ENCODE measurements at regions not wholly inside any gene's neighbourhood (a gene's known extent, or its start where the extent isn't known, plus 50 kb on each side); places are given as distances from the start of the nearest gene placed in this dataset.
"Not testable (repeated sequence)": the region's sequence is repeated elsewhere in the genome, so short reads cannot be mapped to it uniquely, and the experiment has no call there.

DNA sequence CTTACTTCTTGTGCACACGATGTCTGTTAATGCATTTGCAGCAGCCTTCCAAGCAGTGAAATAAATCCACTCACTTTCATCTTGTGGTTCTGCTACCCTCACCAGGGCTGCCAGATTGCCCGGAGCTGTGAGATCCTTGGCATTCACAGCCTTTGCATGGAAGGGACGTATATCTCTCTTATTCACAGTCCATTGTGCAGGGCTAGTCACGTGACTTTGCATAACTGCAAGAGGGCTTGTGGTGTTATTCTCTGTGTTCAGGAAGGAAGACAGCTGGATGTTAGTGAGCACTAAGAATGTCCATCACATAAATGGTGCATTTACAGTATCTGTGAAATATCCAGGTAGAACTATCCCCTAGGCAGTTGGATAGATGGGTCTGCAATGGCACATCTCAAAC, 96.5 kb upstream of the BEND4 start:
- DNase-seq (ENCODE audit: low spot score) = no peak
- ATAC-seq (ENCODE audit: low FRiP score) = no peak
- TF ChIP-seq CTCF (IDR thresholded peaks at IDR 0.05) = no peak

DNA sequence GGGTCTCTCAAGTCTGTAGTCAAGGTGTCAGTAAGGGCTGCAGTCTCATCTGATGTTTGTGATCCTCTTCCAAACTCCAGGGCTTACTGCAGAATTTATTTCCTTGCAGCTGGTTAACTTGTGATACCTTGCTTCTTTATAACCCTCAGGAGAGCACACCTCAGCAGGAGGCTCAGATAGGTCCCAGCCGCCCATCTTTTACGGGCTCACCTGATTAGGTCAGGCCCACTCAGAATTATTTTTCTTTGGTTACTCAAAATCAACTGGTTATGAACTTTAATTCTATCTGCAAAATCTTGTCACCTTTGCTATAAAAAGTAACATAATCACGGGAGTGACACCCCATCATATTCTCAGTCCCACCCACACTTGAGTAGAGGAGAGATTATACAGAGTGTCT, 99.9 kb upstream of the BEND4 start:
- ATAC-seq (ENCODE audit: low FRiP score) = no peak
- no peak for TF ChIP-seq CTCF (IDR thresholded peaks at IDR 0.05)
- DNase-seq (ENCODE audit: low spot score) = no peak

DNA sequence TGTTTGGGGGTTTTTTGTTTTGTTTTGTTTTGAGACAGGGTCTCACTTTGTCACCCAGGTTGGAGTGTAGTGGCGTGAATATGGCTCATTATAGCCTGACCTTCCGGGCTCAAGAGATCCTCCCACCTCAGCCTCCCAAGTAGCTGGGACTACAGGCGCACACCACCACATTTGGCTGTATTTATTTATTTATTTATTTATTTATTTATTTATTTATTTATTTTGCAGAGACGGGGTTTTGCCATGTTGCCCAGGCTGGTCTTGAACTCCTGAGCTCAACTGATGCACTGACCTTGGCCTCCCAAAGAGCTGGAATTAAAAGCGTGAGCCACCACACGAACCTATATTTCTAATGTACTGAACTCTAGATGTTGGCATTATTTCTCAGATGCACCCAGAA, 105.2 kb upstream of the BEND4 start:
- ATAC-seq (ENCODE audit: low FRiP score); DNase-seq (ENCODE audit: low spot score): not testable (repeated sequence)

DNA sequence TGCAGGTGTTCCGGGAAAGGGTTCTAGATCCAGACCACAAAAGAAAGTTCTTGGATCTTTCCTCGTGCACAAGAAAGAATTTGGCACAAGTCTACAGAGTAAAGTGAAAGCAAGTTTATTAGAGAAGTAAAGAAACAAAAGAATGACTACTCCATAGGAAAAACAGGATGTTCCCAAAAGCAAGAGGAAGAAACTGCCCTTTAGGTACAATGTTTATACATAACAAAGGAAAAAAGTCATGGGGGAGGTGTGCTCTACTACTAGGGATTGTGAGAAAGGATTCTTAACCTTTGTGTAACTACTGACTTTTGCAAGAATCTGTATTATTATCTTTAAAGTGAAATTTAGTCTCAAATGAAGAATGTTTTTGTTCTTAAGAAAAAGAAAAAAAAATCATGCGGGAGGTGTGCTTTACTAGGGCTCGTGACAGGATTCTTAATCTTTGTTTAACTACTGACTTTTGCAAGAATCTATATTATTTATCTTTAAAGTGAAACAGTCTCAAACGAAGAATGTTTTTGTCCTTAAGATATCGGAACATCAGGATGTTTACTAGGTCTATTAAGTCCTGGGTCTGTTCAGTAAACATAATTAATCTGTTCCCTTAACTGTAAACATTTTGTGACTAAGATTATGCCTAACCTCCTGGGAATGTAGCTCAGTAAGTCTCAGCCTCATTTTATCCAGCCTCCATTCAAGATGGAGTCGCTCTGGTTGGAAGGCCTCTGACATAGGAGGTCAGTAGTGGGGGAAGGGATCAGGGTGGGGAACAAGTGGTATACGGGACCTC, 110.4 kb upstream of the BEND4 start:
- DNase-seq (ENCODE audit: low spot score) (no peak), ATAC-seq (ENCODE audit: low FRiP score) (no peak)
- no peak for TF ChIP-seq CTCF (IDR thresholded peaks at IDR 0.05)

- ATAC-seq (ENCODE audit: low FRiP score) = no peak
- TF ChIP-seq CTCF (IDR thresholded peaks at IDR 0.05) = no peak
- DNase-seq (ENCODE audit: low spot score) = no peak
Measured at GRCh38 chr4:42265782-42266602, 113.5 kb upstream of the BEND4 start.

DNA sequence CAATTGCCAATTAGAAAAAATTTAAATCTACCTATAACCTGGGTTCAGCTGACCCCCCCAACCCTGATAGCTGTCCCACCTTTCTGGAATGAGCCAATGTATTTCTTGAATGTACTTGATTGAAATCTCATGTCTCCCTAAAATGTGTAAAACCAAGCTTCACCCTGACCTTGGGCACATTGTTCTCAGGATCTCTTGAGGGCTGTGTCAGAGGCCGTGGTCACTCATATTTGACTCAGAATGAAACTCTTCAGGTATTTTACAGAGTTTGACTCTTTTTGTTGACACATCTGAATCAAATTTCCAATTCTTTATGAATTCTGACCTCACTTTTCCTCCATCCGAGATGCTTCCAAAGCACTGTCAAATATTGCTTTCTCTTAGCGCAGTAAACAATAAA, 115.3 kb upstream of the BEND4 start:
- TF ChIP-seq CTCF (IDR thresholded peaks at IDR 0.05) = no peak
- no peak for DNase-seq (ENCODE audit: low spot score)
- ATAC-seq (ENCODE audit: low FRiP score) = no peak

DNA sequence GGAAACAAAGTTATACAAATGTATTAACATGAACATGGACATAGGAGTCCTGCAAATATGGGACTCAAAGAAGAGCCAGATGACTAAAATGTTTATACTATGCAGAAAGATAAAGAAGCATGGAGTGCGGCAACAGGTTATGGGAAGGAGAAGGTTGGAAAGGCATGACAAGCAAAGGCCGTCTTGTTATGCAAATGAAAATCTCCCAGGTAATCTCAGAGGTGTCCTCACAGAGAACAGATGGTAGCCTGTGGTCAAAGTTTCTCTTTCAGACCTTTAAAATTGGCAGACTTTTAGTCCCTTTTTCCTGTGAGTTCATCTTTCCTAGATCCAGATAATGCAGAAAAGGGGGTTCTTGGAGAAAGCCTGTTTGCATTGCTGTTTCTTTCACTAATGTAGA, 116.4 kb upstream of the BEND4 start:
- no peak for TF ChIP-seq CTCF (IDR thresholded peaks at IDR 0.05)
- no peak for DNase-seq (ENCODE audit: low spot score)
- no peak for ATAC-seq (ENCODE audit: low FRiP score)

Measured in omental fat pad (tissue), 3 donors.